H1 (cell line): ENCODE measurements at regions not wholly inside any gene's neighbourhood (a gene's known extent, or its start where the extent isn't known, plus 50 kb on each side); places are given as distances from the start of the nearest gene placed in this dataset.

Experiments
- CTCF ChIA-PET: fragments of 300-600 bp; sonication (Branson Sonifier 250); formaldehyde crosslinking; loops from one replicate; lab custom pipeline; 2021; ENCODE audit not compliant: partially characterized antibody; lab: Charles Lee
- POLR2A ChIA-PET: fragments of 300-600 bp; sonication (Branson Sonifier 250); formaldehyde crosslinking; loops from one replicate; lab custom pipeline; 2021; ENCODE audit warnings: inconsistent platforms; ENCODE audit not compliant: partially characterized antibody; lab: Charles Lee
- DNase-seq, 2 experiments: peaks; one replicate each; pipeline versions ENCODE4 v3.0.0 to v3.0.0-alpha.2; 2010 to 2022; ENCODE audit warnings: low spot score in 2 of 2, low read depth in 1 of 2, mixed read lengths in 1 of 2
- FAIRE-seq: peaks from 2 replicates; lab custom pipeline; 2011; peaks lifted over from hg19 to GRCh38; lab: Jason Lieb, UNC
- H2AFZ ChIP-seq: 2 replicates; pipeline ENCODE4 v1.8.1; 2012; ENCODE audit warnings: low read length, inconsistent platforms
- H2AK5ac ChIP-seq: 2 replicates; pipeline ENCODE4 v1.6.1; 2013; ENCODE audit warnings: low read depth, low read length
- H2BK120ac ChIP-seq: replicated peaks from 2 replicates; pipeline ENCODE3; 2013; ENCODE audit warnings: low read depth, low read length, inconsistent platforms
- H2BK12ac ChIP-seq: 2 replicates; pipeline ENCODE4 v1.6.1; 2013; ENCODE audit warnings: low read depth, low read length
- H2BK15ac ChIP-seq: 2 replicates; pipeline ENCODE4 v1.6.1; 2013; ENCODE audit warnings: low read length
- H2BK20ac ChIP-seq: 2 replicates; pipeline ENCODE4 v1.6.1; 2013; ENCODE audit warnings: low read length
- H2BK5ac ChIP-seq: 2 replicates; pipeline ENCODE4 v1.6.1; 2013; ENCODE audit warnings: low read depth, low read length
- H3K14ac ChIP-seq: 2 replicates; pipeline ENCODE4 v1.6.1; 2013; ENCODE audit warnings: inconsistent platforms; ENCODE audit not compliant: insufficient read length
- H3K18ac ChIP-seq: 2 replicates; pipeline ENCODE4 v1.6.1; 2013; ENCODE audit warnings: low read length; ENCODE audit errors: extremely low read depth
- H3K23ac ChIP-seq: 2 replicates; pipeline ENCODE4 v1.6.1; 2013; ENCODE audit warnings: inconsistent platforms; ENCODE audit not compliant: insufficient read length
- H3K23me2 ChIP-seq: 2 replicates; pipeline ENCODE4 v1.6.1; 2013; ENCODE audit warnings: low read depth, low read length
- H3K27ac ChIP-seq: 2 replicates; pipeline ENCODE4 v1.6.1; 2011; ENCODE audit warnings: low read depth, low read length, inconsistent platforms
- H3K27me3 ChIP-seq, 4 experiments: replicated peaks in 1 of 4; 1 replicate in 1 of 4; 2 replicates in 3 of 4; pipeline versions ENCODE4 v1.6.1 to v1.8.1; 2011 to 2013; ENCODE audit warnings: low read length in 3 of 4, mild to moderate bottlenecking in 3 of 4, inconsistent platforms in 2 of 4, mixed read lengths in 2 of 4, moderate library complexity in 1 of 4; ENCODE audit not compliant: control insufficient read depth in 3 of 4, insufficient read depth in 3 of 4; ENCODE audit errors: extremely low read depth in 1 of 4
- H3K36me3 ChIP-seq, 4 experiments: 2 replicates each; pipeline versions ENCODE4 v1.6.1 to v1.8.1; 2011 to 2013; ENCODE audit warnings: mild to moderate bottlenecking in 4 of 4, low read length in 3 of 4, moderate library complexity in 2 of 4, control low read depth in 1 of 4, inconsistent platforms in 1 of 4; ENCODE audit not compliant: insufficient read depth in 4 of 4, control insufficient read depth in 2 of 4
- H3K4ac ChIP-seq: replicated peaks from 2 replicates; pipeline ENCODE3; 2013; ENCODE audit warnings: low read length, low read depth, mixed read lengths, inconsistent platforms; ENCODE audit not compliant: insufficient read length
- H3K4me1 ChIP-seq, 4 experiments: replicated peaks in 1 of 4; 1 replicate in 1 of 4; 2 replicates in 3 of 4; pipeline versions ENCODE4 v1.6.1 to v1.8.1; 2011 to 2013; ENCODE audit warnings: low read length in 3 of 4, inconsistent platforms in 2 of 4, mixed read lengths in 1 of 4; ENCODE audit not compliant: insufficient read depth in 4 of 4, control insufficient read depth in 3 of 4
- H3K4me2 ChIP-seq, 2 experiments: 2 replicates each; pipeline versions ENCODE4 v1.6.1 to v1.8.1; 2011 to 2013; ENCODE audit warnings: low read depth in 2 of 2, low read length in 2 of 2, control low read depth in 1 of 2, inconsistent platforms in 1 of 2, mild to moderate bottlenecking in 1 of 2; ENCODE audit not compliant: insufficient read depth in 1 of 2
- H3K4me3 ChIP-seq, 4 experiments: fragments of 200-600, 300-600 bp in 1 of 4; sonication (generic), shearing (Covaris generic), sonication (Bioruptor Twin) in 1 of 4; 2 replicates each; pipeline versions ENCODE4 v1.5.1 to v1.8.1; 2011 to 2016; ENCODE audit warnings: low read length in 4 of 4, low read depth in 3 of 4, control low read depth in 2 of 4, inconsistent platforms in 2 of 4, mild to moderate bottlenecking in 2 of 4, mixed read lengths in 1 of 4, moderate library complexity in 1 of 4; ENCODE audit not compliant: insufficient read depth in 2 of 4; ENCODE audit errors: extremely low read depth in 1 of 4
- H3K56ac ChIP-seq: replicated peaks from 2 replicates; pipeline ENCODE3; 2013; ENCODE audit warnings: low read depth, mild to moderate bottlenecking, mixed read lengths, low read length, inconsistent platforms; ENCODE audit not compliant: insufficient read length
- H3K79me1 ChIP-seq: 2 replicates; pipeline ENCODE4 v1.6.1; 2013; ENCODE audit warnings: low read depth, low read length, control low read depth
- H3K79me2 ChIP-seq, 2 experiments: 2 replicates each; pipeline versions ENCODE4 v1.6.1 to v1.8.1; 2012 to 2013; ENCODE audit warnings: low read length in 2 of 2, mild to moderate bottlenecking in 2 of 2, inconsistent platforms in 1 of 2; ENCODE audit not compliant: insufficient read depth in 2 of 2, control insufficient read depth in 1 of 2
- H3K9ac ChIP-seq, 4 experiments: replicated peaks in 1 of 4; 1 replicate in 1 of 4; 2 replicates in 3 of 4; pipeline versions ENCODE4 v1.6.1 to v1.8.1; 2011 to 2013; ENCODE audit warnings: low read depth in 3 of 4, low read length in 3 of 4, control low read depth in 2 of 4, mild to moderate bottlenecking in 2 of 4, moderate library complexity in 2 of 4, inconsistent platforms in 1 of 4; ENCODE audit errors: extremely low read depth in 1 of 4
- H3K9me3 ChIP-seq, 2 experiments: 2 replicates each; pipeline versions ENCODE4 v1.6.1 to v1.8.1; 2012 to 2013; ENCODE audit warnings: mild to moderate bottlenecking in 2 of 2, moderate library complexity in 2 of 2, control low read depth in 1 of 2, inconsistent platforms in 1 of 2, low read depth in 1 of 2, low read length in 1 of 2, mixed read lengths in 1 of 2; ENCODE audit not compliant: insufficient read depth in 2 of 2
- H4K20me1 ChIP-seq, 2 experiments: replicated peaks in 1 of 2; 2 replicates each; pipeline versions ENCODE3 to v1.8.1; 2011 to 2013; ENCODE audit warnings: inconsistent platforms in 2 of 2, low read length in 2 of 2, mild to moderate bottlenecking in 1 of 2; ENCODE audit not compliant: insufficient read depth in 2 of 2, control insufficient read depth in 1 of 2
- H4K5ac ChIP-seq: 2 replicates; pipeline ENCODE4 v1.6.1; 2013; ENCODE audit warnings: low read length, low read depth, mixed read lengths, inconsistent platforms; ENCODE audit not compliant: insufficient read length
- H4K8ac ChIP-seq: 2 replicates; pipeline ENCODE4 v1.8.0; 2013; ENCODE audit warnings: mild to moderate bottlenecking, moderate library complexity, low read length, inconsistent platforms; ENCODE audit not compliant: insufficient read depth; ENCODE audit errors: extremely low read depth
- H4K91ac ChIP-seq: replicated peaks from 2 replicates; pipeline ENCODE3; 2013; ENCODE audit warnings: low read length, mixed read lengths, inconsistent platforms; ENCODE audit not compliant: insufficient read length
- SRF ChIP-seq: IDR thresholded peaks from 2 replicates; pipeline ENCODE4 v1.6.1; 2011; ENCODE audit warnings: mild to moderate bottlenecking, low read depth, low read length, moderate library complexity
- WGBS, 2 experiments: shearing (Covaris generic) in 1 of 2; methylation state at CpG; one replicate each; pipeline versions ENCODE4 v1.1.6 to v1.1.7; 2013 to 2015; ENCODE audit warnings: low lambda C conversion rate in 2 of 2, mixed read lengths in 2 of 2, inconsistent platforms in 1 of 2, low coverage in 1 of 2, missing lambda C conversion rate in 1 of 2; ENCODE audit not compliant: insufficient replicate concordance in 2 of 2, insufficient coverage in 1 of 2, insufficient read length in 1 of 2; ENCODE audit errors: extremely low coverage in 1 of 2, missing lambda C conversion rate in 1 of 2; 5-methylcytosine and 5-hydroxymethylcytosine counted together

- Histone ChIP-seq H3K79me2 (no peaks in the 10 kb centered on the region), H3K27ac (no peak overlapping the region), H3K23me2 (no peaks in the 10 kb centered on the region), H4K8ac (no peak overlapping the region), H4K91ac (no peak overlapping the region), H3K9ac (no peak overlapping the region), H3K79me1 (no peaks in the 10 kb centered on the region), H2AFZ (no peak overlapping the region), H2BK15ac (no peak overlapping the region), H2AK5ac (no peak overlapping the region), H3K14ac (no peak overlapping the region), H3K4me3 (no peak overlapping the region), H3K9me3 (no peaks in the 10 kb centered on the region), H3K23ac (no peak overlapping the region), H3K4ac (no peak overlapping the region), H3K56ac (no peak overlapping the region), H3K4me1 (no peaks in the 10 kb centered on the region), H2BK5ac (no peak overlapping the region), H3K36me3 (no peaks in the 10 kb centered on the region), H4K5ac (no peak overlapping the region), H4K20me1 (peaks cover 0 to 2% of the 10 kb centered on the region in 2 experiments), H3K27me3 (no peaks in the 10 kb centered on the region), H3K4me2 (no peak overlapping the region), H2BK12ac (no peak overlapping the region), H2BK20ac (no peak overlapping the region), H3K18ac (no peak overlapping the region), H2BK120ac (no peak overlapping the region)
- DNase-seq, result no peak
- POLR2A ChIA-PET, result interaction anchor here (0.6 kb wide), 1 partner anchor 1015 kb away, joined by 3 read pairs; no protein-coding TSS in a partner anchor
- WGBS, 2 experiments, result 92% methylated on average over 2 of the region's 2 CpGs; no CpG with 5 or more reads in 1 of the 2 experiments
- CTCF ChIA-PET, result no interaction called here
- no peak for FAIRE-seq
- TF ChIP-seq SRF, result no peak
Measured at GRCh38 chr2:186036862-186037449, 298.4 kb downstream of the FSIP2 start.
